ENCODE measurements at regions not wholly inside any gene's neighbourhood (a gene's known extent, or its start where the extent isn't known, plus 50 kb on each side); places are given as distances from the start of the nearest gene placed in this dataset.

DNA sequence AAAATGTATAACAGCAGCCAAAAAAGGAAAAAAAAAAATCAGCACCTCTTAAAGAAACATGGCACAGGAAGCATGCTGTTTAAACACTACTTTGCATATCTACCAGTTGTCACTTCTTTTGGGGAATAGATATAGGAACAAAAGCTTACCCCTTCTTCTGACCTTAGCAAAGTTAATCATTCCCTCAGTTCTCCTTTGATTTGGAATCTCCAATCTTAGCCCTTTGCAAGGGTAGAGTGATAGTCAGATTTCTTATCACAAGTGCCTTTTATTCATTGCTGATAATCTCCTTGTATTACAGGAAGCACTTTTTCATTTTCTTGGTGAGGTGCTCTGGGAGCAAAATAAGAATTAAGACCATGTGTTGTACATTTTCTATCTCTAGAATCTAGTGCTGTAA lies 1327.6 kb downstream of the OLFM4 start:
- TF ChIP-seq, protein P1, sequence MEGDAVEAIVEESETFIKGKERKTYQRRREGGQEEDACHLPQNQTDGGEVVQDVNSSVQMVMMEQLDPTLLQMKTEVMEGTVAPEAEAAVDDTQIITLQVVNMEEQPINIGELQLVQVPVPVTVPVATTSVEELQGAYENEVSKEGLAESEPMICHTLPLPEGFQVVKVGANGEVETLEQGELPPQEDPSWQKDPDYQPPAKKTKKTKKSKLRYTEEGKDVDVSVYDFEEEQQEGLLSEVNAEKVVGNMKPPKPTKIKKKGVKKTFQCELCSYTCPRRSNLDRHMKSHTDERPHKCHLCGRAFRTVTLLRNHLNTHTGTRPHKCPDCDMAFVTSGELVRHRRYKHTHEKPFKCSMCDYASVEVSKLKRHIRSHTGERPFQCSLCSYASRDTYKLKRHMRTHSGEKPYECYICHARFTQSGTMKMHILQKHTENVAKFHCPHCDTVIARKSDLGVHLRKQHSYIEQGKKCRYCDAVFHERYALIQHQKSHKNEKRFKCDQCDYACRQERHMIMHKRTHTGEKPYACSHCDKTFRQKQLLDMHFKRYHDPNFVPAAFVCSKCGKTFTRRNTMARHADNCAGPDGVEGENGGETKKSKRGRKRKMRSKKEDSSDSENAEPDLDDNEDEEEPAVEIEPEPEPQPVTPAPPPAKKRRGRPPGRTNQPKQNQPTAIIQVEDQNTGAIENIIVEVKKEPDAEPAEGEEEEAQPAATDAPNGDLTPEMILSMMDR (IDR thresholded peaks at IDR 0.05), result no peak
- no peak for TF ChIP-seq POLR2A (IDR thresholded peaks at IDR 0.05)

Data from heart left ventricle (tissue), 13 donors.